Coronary artery (tissue), 2 donors: ENCODE measurements at regions not wholly inside any gene's neighbourhood (a gene's known extent, or its start where the extent isn't known, plus 50 kb on each side); places are given as distances from the start of the nearest gene placed in this dataset.
A peak's percentile ranks its signal among the peaks of the same experiment; 100 is the strongest.

Source experiments
- DNase-seq: peaks from one replicate; pipeline ENCODE4 v3.0.0-alpha.2; 2017; ENCODE audit warnings: low spot score
- H3K27ac ChIP-seq, 2 donors: fragments of 200-600 bp; sonication (generic); one replicate each; pipeline ENCODE4 v1.5.1; 2016 to 2019
- H3K4me3 ChIP-seq: fragments of 200-600 bp; sonication (generic); 2 replicates; pipeline ENCODE4 v1.5.1; 2016; ENCODE audit warnings: mild to moderate bottlenecking, moderate library complexity
- TF ChIP-seq, protein P1 (sequence below): fragments of 200-600 bp; sonication (generic); IDR thresholded peaks from one replicate; pipeline ENCODE4 v1.5.1; 2019; ENCODE audit warnings: antibody characterized with exemption

DNA sequence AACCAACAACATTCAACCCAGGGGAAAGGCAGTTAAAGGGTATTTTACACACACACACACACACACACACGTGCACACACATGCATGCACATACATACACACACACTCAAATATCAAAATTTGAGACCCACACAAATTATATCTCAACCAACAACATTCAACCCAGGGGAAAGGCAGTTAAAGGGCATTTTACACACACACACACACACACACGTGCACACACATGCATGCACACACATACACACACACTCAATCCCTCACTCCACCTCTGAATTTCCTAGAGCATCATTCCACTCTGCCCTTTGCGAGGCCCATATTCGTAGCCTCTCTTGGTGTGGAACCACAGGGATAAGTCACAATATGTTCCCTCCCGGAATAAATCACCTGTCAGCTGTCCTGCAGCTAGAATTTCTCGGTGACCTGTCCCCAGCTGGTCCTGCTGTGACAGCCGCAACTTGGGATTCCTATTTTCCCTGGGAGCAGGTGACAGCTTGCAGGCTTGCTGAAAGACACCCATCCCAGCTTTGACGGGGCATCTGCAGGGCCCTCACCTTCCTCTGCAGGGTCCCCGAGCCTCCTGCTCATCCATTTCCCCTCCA lies 122.7 kb downstream of the PSMG1 start:
- DNase-seq: no peak
- Histone ChIP-seq H3K27ac (no peak overlapping the region), H3K4me3 (no peak overlapping the region)
- TF ChIP-seq, protein P1, sequence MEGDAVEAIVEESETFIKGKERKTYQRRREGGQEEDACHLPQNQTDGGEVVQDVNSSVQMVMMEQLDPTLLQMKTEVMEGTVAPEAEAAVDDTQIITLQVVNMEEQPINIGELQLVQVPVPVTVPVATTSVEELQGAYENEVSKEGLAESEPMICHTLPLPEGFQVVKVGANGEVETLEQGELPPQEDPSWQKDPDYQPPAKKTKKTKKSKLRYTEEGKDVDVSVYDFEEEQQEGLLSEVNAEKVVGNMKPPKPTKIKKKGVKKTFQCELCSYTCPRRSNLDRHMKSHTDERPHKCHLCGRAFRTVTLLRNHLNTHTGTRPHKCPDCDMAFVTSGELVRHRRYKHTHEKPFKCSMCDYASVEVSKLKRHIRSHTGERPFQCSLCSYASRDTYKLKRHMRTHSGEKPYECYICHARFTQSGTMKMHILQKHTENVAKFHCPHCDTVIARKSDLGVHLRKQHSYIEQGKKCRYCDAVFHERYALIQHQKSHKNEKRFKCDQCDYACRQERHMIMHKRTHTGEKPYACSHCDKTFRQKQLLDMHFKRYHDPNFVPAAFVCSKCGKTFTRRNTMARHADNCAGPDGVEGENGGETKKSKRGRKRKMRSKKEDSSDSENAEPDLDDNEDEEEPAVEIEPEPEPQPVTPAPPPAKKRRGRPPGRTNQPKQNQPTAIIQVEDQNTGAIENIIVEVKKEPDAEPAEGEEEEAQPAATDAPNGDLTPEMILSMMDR: no peak

GRCh38 chr21:39057121-39057520 lies 126.1 kb downstream of the PSMG1 start:
- TF ChIP-seq, protein P1: no peak

DNA sequence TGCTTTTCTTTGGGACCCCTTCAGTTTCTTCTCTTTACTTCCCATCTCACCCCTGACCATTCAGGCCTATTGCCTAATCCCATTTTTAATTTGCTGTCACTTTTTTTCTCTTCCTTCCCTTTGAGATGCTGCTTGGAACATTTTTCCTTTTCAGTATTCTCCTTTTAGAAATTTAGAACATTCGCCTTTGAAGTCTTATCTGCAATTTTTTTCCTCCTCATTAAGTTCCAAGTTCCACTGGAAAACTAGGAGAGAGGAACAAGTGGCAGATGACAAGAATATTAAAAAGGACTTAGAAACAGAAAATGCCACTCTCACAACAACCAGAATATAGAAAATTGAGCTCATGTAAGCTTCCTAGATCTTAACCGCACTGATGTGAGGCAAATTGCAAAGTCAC lies 126.6 kb downstream of the PSMG1 start:
- H3K4me3 ChIP-seq: no peak overlapping the region
- no peak for DNase-seq
- TF ChIP-seq, protein P1: no peak
- no peak overlapping the region for H3K27ac ChIP-seq

More at GRCh38 chr21:39057121-39057520, 126.1 kb downstream of the PSMG1 start:
- Histone ChIP-seq H3K27ac (no peak overlapping the region), H3K4me3 (no peak overlapping the region)
- no peak for DNase-seq

GRCh38 chr21:39055167-39055767 lies 128.0 kb downstream of the PSMG1 start:
- DNase-seq: no peak

GRCh38 chr21:39054066-39054465 lies 129.2 kb downstream of the PSMG1 start:
- Histone ChIP-seq H3K27ac (peak overlapping the region in 1 of 2 donors; percentile 67), H3K4me3 (no peak overlapping the region)
- TF ChIP-seq, protein P1: no peak
- no peak for DNase-seq

More at GRCh38 chr21:39055167-39055767, 128.0 kb downstream of the PSMG1 start:
- Histone ChIP-seq H3K27ac (peak overlapping the region in 1 of 2 donors; percentile 67), H3K4me3 (no peak overlapping the region)
- TF ChIP-seq, protein P1: no peak

DNA sequence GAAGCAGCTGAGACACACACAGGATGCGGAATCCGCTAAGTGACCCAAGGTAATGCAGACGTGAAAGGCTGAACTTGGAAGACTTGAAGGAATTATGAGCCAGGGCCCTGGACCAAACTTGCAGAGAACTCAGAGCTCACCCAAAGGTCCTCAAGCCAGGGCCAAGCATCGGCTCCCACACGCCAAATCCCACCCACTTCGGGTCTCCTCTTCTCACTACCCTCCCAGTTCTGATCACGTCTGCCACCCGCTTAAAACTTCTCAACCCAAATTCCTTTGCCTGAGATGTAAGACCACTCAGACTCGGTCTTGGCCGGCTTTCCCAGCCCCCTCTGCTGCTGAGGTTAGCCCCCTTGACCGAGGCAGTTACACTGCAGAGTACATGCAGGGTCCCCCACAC lies 130.1 kb downstream of the PSMG1 start:
- TF ChIP-seq, protein P1: no peak
- Histone ChIP-seq H3K4me3 (no peak overlapping the region), H3K27ac (peak overlapping the region in 1 of 2 donors; percentile 67)
- no peak for DNase-seq

DNA sequence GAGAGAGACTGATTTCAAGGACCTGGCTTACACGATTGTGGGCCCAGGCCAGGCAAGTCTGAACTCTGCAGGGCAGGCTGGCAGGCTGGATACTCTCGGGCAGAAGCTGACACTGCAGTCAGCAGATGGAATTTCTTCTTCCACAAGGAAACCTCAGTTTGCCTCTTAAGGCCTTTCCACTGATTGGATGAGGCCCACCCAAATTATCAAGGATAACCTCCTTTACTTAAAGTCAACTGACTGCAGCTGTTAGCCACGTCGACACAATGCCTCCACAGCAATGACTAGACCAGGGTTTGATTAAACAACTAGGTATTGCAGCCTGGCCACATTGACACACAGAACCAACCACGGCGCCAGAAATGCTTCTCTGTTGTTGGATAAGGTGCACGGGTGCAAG lies 130.5 kb downstream of the PSMG1 start:
- no peak for DNase-seq
- Histone ChIP-seq H3K27ac (no peak overlapping the region), H3K4me3 (no peak overlapping the region)
- TF ChIP-seq, protein P1: no peak
